GM19351 (cell line): ENCODE measurements at regions not wholly inside any gene's neighbourhood (a gene's known extent, or its start where the extent isn't known, plus 50 kb on each side); places are given as distances from the start of the nearest gene placed in this dataset.

Experiments used
- ATAC-seq: cut with Tn5 transposase; IDR thresholded peaks from one replicate; pipeline ENCODE4 v1.9.1; 2021; ENCODE audit warnings: mild to moderate bottlenecking, moderate library complexity; ENCODE audit not compliant: unreplicated experiment

DNA sequence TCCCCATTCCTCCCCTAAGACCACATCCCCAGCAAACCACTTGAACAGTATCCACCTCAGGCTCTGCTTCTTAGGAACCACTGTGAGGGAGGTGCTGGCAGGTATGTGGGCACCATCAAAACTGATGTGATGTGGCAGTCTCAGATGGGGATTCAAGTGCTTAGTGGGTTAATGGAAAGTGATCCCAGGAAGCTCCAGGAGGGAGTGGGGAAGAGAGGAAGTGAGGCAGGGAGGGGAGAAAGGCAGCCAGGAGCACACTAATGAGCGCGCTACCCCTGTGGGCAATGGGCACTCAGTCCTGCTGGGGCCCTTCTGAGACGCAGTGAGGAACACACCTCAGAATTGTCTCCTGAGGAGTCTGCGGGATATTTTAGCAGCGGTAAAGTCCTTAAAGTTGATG is 263.1 kb upstream of the MOCS1 start:
- no peak for ATAC-seq

DNA sequence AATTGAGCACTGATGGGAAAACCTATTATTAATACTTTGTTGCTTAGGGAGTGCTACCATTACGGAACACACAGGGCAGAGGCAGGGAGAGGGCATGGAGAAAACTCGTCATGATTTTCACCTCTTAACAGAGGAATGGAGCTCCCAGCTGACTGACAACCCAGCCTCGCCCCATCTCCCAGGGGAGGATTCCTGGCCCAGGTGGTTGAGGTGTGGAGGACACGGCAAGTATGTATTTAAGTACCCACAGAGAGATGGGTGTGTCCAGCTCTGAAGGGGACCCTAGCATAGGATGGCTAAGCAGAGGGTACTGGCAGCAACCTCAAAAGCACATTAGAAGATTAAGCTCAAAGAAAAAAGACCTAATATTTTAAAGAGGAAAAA is 261.9 kb upstream of the MOCS1 start:
- no peak for ATAC-seq

DNA sequence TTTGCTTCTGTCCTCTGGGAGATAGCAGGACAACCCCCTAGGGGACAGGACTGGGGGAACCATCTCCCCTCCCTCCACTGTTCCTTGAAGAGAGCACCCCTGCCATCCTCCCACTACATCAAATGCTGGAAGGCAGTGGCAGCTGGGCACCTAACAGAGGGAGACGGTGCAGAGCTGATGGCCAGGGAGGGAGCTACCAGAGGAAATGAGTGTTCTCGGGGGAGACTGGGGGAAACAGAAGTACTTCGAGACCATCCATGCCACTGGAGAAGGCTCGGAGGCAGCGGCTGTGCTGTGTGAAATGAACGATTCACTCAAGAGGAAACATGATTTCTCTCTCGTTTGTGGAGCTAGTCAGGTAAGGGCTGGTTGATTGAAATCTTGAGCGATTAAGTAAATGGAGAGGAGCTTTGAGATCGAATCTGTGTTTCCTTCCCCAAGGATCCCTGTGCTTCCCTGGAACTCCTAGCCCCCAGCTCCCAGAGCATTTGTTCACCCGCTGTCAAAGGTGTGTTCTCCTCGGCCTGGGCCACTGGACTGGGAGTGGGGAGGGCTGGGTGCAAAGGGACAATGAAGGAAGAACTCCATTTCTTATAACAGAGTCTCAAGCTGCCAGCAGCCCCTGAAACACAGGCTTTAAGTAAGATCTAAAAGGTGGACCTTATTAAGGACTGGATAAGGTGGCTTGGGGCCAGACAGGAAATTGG is 261.3 kb upstream of the MOCS1 start:
- no peak for ATAC-seq

DNA sequence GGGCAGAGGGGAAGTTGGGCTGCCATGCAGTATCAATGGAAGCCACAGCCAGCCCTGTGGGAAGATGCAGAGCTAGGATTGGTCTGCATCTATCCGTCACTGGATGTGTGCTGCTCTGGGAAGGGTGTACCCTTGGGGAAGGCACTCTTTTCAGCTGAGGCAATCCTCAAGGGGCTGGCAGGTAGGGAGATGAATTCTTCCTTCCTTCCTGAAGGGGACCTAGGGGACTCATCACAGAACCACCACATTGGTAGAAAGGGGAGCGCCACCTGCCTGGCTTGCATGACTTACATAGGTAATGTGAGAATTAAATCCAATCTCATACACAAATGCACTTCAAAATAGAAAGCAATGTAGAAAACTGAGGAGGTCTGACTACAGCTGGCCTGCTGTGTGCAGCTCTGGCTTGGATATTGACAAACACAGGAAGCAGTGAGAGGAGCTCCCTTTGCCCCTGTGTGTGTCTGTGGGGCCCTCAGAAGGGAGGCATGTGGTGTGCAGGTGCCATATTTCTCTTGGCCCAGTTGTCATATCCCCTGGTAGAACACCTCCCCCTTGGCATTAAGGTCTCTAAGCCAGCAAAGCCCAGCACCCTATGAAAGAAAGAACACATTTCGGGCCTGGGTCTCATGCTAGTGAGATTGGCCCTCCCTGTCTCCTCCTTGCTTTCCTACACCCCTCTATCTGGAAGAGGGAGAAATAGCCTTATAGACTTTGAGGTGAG is 260.3 kb upstream of the MOCS1 start:
- ATAC-seq = no peak

DNA sequence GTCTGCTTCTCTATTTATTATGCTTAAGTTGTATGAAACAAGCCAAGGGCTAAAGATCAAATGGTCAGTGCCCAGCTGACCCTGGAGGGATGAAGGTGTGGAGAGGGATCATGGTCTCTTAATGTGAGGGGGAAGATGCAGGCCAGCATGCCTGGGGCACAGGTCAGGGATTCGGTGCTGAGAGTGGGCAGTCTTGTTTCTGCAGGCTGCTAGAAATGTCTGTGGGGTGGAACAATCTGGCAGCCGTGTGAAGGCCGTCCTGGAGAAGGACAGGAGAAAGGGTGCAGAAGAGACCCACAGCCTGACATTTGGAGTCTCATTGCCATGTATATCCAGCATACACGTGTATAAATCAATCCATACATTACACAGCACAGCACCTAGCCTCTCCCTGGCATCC is 258.3 kb upstream of the MOCS1 start:
- ATAC-seq = no peak

DNA sequence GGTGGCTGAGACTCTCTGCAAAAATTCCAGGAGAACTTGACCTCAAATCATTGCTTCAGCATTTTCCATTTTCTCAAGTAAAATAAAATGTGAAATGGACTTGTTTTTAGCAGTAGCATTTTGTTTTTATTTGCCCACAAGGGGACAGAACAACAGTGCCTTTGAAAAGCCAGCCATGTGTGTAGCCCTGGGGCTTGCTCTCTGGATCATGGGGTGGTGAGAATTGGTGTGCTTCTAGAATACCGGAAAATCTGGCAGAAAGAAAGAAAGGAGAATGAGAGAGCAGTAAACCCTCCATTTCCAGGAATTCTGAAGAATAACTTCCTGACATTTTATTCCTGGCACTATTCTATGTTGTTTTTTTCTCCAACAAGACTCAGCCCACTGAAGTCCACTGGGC is 254.7 kb upstream of the MOCS1 start:
- ATAC-seq = no peak

DNA sequence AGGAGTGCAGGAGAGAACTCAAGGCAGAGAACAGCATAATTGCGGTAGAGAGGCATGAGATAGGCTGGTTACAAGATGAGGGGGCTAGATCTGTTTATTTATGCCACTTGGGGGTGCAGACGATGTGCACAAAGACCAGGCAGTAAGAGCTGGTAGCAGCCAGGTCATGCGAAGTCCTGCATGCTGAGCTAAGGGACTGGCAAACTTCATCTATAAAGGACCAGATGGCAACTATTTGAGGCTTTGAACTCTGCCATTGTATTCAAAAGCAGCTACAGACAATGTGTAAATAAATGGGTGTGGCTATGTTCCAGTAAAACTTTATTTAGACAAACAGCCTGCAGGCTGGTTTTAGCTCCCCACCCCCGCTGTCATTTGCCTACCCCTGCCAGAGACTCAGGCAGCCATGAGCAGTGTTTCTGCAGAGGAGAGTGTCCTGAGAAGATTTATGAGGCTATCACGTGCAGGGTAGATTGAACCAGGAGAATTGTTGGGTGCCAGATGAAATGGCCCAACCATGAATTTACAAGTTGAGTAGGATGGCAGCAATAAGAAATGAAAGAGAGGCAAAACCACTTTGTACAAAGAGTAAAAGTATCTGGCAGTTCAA is 253.4 kb upstream of the MOCS1 start:
- no peak for ATAC-seq

DNA sequence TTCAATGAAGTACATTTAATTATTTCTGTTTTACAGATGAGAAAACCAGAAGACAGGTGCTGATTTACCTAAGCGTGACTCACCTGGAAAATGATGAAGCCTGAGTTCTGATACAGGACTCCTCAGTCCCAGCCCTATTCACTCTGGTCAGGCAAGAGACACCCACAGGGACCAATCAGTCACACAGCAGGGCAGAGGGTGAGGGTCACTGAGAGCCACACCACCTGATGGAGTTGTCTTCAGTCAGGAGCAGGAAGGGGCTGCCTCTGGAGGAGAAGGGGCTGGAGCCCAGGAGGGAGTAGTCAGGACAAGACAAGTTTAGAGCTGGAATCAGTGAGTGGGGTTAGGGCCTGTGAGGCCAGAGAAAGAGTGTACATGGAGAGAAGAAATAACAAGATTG is 251.2 kb upstream of the MOCS1 start:
- ATAC-seq = no peak

DNA sequence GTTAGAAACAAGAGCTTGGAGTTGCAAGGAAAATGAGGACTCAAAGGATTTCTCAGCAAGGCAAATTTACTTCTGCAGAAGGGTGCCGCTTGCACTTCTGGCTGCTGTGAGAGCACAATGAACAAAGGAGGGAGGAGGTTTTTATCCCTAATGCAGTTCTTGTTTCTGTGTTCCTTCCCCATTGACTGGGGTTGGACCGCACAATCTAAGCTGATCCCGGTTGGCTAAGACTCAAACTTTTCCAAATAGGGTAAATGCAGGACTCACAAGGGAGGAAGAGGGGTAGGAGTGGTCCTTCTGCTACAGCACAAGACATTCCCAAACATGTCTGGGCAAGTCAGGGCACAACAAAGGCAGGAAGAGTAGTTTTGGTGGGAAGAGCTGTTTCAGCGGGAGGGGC is 249.6 kb upstream of the MOCS1 start:
- no peak for ATAC-seq

DNA sequence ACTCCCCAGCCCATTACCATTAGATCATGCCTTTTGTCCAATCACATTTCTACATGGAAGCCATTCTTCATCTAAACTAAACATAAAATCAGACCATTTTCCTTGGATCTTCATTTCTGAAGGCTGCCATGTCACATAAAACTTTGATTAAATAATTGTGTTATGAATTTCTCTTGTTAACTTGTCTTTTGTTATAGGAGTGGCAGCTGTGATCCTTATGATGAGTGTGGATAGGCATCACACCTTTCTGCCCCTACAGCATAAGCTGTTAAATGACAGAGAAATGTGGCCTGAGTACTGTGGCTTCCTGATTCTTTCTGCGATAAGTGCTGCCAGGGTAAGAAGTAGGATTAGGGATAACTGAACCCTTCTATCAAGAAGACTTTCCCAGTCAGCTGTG is 247.1 kb upstream of the MOCS1 start:
- no peak for ATAC-seq

DNA sequence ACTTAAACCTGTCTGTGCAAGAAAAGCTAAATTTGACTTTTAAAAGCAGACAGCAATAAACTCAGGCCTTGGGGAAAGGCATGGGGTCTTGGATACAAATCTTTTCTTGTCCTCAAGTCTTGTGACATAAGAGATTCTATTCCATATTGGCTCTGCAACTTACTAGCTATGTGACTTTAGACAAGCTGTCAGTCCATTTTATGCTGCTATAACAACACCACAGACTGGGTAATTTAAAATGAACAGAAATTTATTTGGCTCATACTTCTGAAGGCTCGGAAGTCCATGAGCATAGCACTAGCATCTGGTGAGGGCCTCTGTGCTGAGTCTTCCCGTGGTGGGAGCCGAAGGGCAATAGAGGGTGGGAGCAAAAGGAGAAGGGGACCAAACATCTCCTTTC is 246.0 kb upstream of the MOCS1 start:
- no peak for ATAC-seq

DNA sequence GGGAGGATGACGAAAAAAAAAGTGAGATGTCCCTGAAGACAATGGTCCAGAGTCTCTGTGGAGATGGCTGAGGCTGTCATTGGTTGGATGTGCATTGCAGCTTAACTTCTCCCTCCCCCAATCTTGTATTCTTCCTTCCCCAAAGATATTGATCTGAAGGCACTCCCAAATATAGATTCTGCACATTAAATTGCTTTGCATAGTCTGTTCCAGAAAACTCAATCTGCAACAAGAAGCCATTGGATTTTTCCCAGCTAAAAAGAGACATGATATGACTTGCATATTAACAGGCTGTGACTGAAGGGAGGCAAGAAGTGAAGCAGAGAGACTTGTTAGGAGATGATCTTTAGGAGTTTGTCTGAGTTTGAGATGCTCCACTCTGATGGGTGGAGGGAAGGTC is 245.2 kb upstream of the MOCS1 start:
- ATAC-seq = no peak

DNA sequence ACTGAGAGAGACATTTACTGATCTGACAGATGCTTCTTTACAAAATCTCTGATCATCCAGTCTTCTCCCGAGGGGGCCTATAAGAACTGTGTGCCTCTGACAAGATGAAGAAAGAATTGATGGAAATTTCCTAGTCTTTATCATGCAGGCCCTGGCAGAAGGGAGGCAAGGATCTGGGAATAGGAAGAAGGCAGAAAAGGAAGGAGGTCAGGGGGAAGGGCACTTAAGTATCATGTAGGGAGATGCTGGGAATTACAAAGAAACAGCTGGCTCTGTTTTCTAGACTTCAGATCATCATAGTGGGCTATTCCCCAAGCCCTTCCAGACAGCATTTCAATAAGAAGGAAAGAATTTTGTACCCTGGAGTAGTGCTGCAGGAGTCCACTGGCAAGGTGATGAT is 243.3 kb upstream of the MOCS1 start:
- ATAC-seq = no peak

DNA sequence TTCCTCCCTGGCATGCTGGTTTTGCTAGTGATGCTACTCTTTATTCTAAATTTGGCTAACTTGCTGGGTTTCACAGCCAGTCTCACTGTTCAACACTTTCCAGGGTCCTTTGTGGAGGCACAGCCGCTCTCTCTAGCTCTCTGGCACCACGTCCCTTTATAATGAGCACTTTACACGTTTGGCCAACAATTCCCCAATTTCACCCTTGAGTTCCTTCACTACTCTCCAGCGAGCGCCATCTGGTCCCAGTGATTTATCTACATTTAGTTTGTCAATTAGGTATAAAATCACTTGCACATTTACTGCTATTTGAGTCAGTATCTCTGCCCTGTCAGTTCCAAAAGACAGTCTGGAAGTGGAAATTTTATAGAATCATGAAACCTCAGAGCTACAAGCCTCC is 241.9 kb upstream of the MOCS1 start:
- no peak for ATAC-seq

DNA sequence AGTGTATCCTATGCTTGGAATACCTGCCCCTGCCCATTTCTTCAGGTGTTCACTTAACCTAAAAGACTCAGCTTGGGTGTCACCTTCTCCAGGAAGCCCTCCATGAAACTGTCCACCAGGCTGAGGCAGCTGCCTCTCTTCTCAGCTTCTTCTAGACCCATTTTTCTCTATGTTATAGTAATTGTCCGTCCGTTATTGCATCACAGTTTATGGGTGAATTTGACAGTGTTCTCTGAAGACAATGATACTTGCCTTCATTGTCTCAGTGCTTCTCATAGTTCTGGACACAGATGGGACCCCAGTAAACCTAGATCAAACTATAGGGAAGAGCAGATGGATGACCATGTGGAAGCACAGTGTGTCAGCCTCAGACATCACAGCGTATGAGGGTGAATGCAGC is 238.0 kb upstream of the MOCS1 start:
- ATAC-seq = no peak

DNA sequence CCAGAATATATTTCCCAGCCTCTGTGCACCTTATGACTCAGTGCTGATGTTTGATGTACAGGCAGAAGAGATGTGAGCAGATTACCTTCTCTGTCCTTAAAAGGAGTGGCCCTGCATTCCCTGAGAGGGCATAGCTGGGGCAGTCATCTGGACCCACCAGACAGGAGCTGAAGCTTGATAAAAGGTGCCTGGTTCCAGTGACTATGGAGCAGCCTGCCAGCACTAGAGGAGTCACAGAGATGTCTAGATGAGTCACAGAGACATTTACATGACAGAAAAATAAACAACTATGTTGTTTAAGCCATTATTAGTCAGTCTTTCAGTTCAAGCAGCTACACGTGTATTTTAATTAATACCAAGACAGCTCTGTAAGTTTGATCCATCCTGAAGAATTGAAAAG is 237.1 kb upstream of the MOCS1 start:
- ATAC-seq = no peak

DNA sequence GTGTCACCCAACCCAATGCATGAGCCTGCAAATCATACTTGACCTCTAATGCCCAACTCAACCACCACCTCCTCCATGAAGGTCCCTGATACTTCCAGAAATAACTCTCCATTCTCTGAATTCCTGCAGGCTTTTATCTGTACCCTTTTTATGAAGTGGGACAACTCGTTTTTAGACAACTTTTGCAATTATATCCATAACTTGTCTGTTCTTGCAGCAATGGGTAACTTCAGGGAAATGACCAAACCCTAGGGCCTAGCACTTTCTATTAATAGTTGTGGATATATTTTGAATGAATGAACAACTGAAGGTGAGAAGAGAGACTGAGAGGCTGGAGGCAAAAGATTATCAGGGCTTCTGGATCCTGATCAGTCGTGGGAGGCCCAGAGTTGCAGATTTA is 236.6 kb upstream of the MOCS1 start:
- ATAC-seq = no peak

DNA sequence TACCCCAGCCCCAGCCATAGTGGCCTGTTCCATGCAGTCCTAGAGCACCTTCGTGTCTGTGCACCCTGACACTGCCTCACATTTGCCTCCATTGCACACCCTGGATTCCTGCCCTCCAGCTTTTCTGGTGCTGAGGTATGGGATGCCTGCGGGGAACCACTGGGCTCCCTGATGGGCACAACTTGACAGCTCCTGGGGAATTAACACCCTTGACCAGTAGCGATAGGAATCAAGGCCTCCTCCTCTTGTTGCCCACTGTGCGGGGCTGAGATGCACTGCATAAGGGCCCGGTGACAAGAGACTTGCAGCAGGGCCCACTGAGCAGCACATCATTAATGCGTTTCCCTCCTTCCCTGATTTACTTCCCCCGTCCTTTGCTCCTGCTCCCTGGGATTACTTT is 235.6 kb upstream of the MOCS1 start:
- ATAC-seq = no peak

DNA sequence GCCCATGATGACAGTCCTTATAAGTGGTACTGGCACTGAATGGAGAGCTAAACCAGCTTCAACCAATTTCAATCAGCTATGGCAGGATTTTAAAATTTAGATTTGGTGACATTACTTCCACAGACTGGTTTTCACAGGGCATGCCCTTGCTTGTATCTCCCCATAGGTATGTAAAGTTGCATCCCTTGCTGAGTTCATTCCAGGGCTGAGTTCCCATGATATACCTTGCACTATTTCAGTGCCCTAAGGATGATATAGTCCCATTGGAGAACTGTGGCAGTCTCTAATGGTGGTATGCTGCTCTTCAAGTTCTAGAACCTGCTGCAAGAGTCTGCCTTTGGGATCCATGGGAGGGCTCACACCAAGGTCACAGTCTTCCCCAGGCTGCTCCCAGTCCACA is 232.7 kb upstream of the MOCS1 start:
- no peak for ATAC-seq

DNA sequence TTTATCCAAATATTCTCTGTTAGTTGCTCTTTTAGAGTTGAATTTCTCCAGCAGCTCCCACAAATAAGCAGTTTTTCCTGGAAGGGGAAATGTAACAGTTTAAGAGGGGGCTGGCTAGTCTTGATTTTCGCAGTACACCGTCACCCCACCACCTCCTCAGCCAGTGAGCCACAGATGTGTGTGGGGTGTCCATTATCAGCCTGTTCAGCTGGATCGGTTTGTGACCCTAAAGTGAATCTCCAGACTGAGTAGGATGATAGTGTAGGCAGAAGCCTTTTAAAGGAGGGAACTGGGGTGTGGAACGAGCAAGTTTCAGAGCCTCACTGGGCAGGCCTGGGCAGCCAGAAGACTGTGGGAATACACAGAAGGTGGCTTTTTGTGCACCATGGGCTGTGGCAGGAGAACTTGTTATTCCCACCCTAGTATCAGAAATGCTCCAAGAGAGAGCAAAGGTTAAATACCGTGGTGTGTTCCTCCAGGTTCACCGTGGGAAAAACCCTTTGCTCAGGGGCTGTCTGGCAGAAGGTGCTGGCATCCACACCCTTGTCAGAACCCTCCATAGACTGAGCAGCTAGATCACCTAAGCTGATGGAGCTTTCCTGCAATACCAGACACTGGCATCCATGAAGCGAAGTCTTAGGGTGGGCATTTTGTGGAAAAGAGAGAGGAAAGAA is 230.9 kb upstream of the MOCS1 start:
- no peak for ATAC-seq

DNA sequence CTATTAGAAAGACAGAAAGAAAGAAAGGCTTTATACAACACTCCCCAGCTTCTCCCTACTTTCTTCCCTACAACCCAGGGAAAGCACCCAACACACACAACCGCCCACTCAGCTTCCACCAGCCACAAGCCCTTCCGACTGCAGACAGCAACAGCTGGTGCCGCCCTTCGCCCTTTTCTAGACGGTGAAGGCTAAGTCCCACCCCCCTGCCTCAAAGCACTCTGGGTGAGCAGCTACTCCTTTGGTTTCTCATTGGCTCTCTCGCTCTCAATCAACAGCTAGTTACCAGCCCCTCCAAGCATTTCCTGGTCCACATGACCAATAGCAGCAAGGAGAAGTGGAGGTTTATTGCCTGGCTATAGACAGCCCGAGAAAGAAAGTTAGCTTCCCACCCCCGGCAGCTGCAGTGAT is 230.1 kb upstream of the MOCS1 start:
- ATAC-seq = no peak

DNA sequence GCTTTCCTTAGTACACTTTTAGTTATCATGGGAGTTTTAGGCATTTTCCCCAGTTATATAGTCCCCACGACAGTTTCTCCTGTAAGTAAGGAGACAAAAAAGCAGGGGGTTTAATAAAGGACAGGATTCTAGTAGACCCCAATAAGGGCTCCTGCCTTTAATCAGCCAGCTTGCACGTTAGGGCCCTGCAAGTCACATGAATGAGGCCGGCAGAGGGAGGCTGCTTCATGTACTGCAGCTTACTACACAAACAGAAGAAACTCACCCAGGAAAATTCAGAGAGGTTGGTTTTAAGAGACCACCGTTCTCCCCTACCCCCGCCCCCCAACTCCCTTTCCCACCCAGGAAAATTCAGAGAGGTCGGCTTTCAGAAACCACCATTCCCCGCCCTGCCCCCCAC is 229.7 kb upstream of the MOCS1 start:
- no peak for ATAC-seq
